GM06990 (cell line): ENCODE measurements at regions not wholly inside any gene's neighbourhood (a gene's known extent, or its start where the extent isn't known, plus 50 kb on each side); places are given as distances from the start of the nearest gene placed in this dataset.

Experiments
- DNase-seq: peaks from one replicate; pipeline ENCODE4 v3.0.0-alpha.2; 2011; ENCODE audit not compliant: insufficient read length; ENCODE audit errors: extremely low read depth
- H3K27me3 ChIP-seq: replicated peaks from 2 replicates; pipeline ENCODE4 v1.6.0; 2011; ENCODE audit warnings: low read length; ENCODE audit not compliant: control insufficient read depth, insufficient read depth
- H3K36me3 ChIP-seq: 2 replicates; pipeline ENCODE4 v1.5.1; 2011; ENCODE audit warnings: low read length; ENCODE audit not compliant: control insufficient read depth, insufficient read depth
- H3K4me3 ChIP-seq: replicated peaks from 2 replicates; pipeline ENCODE4 v1.5.1; 2011; ENCODE audit warnings: low read depth, mild to moderate bottlenecking, control low read depth, low read length
- TF ChIP-seq, protein P1 (sequence below): IDR thresholded peaks from 2 replicates; pipeline ENCODE4 v1.5.1; 2011; ENCODE audit warnings: low read length, control low read depth, mild to moderate bottlenecking, inconsistent platforms; ENCODE audit not compliant: insufficient read depth, poor library complexity, severe bottlenecking

DNA sequence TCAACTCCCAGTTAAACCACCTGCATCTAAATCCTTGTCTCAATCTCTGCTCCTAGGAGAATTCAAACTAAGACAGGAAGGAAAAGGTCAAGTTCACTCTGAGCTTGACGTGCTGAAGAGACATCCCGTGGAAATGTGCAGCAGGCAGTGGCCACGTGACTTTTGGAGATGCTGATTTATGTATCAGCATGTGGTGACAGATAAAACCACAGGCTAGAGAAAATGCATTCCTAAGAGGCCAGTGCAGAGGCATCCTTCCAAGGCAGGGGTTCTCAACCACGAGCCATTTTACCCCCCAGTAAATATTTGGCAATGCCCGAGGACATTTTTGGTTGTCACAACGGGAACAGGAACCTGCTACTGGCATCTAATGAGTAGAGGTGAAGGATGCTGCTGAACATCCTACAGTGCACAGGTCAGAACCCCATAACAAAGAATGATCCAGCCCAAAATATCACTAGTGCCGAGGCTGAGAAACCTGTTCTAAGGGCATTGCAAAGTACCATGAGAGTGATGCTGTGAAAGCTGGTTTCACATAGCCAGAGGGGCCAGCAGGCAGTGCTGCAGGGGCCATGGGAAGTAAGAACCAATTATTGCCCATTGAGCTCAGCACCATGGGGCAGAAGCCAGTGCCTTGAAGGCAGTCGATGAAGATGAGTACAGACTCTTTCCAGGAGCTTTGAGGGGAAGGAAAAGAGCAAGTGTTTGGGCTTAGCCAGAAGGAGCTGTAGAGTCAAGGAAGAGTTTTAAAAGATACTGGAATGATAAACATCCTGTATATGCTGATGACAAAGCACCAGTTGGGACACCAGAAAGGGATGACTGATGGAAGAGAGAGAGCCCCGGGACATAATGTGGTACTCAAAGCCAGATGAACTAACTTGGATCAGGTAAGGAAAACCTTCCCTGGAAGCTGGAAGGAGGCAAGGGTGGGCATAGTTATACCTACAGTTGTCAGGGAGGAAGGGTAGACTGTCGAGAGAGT, 174.6 kb downstream of the HAUS1 start:
- Histone ChIP-seq H3K36me3 (no peaks in the 10 kb centered on the region), H3K4me3 (no peak overlapping the region), H3K27me3 (no peaks in the 10 kb centered on the region)
- DNase-seq: no peak
- TF ChIP-seq, protein P1, sequence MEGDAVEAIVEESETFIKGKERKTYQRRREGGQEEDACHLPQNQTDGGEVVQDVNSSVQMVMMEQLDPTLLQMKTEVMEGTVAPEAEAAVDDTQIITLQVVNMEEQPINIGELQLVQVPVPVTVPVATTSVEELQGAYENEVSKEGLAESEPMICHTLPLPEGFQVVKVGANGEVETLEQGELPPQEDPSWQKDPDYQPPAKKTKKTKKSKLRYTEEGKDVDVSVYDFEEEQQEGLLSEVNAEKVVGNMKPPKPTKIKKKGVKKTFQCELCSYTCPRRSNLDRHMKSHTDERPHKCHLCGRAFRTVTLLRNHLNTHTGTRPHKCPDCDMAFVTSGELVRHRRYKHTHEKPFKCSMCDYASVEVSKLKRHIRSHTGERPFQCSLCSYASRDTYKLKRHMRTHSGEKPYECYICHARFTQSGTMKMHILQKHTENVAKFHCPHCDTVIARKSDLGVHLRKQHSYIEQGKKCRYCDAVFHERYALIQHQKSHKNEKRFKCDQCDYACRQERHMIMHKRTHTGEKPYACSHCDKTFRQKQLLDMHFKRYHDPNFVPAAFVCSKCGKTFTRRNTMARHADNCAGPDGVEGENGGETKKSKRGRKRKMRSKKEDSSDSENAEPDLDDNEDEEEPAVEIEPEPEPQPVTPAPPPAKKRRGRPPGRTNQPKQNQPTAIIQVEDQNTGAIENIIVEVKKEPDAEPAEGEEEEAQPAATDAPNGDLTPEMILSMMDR: no peak

DNA sequence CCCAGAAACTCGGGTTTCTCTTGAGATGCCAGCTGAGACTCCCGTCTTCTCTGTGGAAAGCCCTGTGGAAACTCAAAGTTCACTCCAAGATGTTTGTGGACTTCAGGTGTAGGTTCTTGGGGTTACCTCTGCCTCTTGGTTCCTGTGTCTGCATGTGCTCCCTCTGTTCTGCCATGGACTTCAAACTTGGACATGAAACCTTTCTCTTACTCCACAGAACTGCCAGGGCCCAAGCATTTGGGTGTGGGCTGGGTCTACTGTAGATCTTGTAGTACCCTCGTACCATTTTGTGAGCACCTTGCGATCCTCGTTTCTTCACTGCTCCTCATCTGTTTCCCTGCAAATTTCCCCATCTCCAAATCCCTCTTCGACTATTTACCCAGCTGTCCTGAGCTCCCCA, 175.5 kb downstream of the HAUS1 start:
- Histone ChIP-seq H3K27me3 (no peaks in the 10 kb centered on the region), H3K4me3 (no peak overlapping the region)
- TF ChIP-seq, protein P1: no peak

DNA sequence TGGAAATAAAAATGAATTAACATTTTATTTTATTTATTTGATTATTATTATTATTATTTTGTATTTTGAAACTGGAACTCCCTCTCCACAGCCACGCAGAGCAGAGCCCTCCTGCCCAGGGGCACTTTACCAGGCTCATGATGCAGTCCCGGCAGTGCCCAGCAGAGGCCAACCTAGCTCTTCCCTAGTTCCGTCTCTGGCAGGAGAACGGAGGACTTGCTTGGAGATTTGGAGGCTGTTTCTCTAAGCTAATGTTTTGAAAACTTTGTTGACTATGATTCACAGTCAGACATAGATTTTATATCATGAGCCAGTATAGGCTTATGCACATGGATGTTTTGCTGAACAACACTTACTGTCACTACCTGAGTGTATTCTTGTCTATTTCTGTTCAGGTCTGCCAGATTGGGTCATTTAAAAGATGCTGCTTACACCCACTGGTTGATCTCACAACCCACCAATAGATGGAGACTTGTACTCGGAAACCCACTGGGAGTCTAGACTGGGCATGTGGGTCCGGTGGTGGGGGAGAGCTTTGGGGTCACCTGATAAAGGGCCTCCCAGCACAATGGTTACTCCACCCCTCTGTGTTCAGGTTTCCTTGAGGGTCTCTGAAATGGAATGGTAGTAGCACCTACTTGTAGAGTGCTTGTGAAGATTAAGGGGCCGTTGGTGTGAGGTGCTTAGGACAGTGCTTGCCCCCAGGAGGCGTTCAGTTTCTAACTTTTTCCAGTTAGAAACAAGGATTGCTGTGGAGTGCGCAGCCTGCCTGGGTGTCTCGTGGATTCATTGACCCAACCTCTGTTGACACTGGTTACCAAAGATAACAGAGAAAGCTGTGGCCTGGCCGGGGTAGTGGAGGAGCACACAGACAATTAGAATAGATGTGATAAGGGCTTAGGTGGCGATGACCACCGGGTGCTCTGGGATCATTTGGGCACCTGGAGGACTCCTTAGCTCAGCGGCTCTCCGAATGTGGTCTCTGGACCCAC, 177.3 kb downstream of the HAUS1 start:
- Histone ChIP-seq H3K4me3 (no peak overlapping the region), H3K36me3 (no peaks in the 10 kb centered on the region), H3K27me3 (no peaks in the 10 kb centered on the region)
- TF ChIP-seq, protein P1: peak; percentile 96
- DNase-seq: peak; percentile 12

More for the DNA sequence above, 175.5 kb downstream of the HAUS1 start:
- no peaks in the 10 kb centered on the region for H3K36me3 ChIP-seq
- no peak for DNase-seq

DNA sequence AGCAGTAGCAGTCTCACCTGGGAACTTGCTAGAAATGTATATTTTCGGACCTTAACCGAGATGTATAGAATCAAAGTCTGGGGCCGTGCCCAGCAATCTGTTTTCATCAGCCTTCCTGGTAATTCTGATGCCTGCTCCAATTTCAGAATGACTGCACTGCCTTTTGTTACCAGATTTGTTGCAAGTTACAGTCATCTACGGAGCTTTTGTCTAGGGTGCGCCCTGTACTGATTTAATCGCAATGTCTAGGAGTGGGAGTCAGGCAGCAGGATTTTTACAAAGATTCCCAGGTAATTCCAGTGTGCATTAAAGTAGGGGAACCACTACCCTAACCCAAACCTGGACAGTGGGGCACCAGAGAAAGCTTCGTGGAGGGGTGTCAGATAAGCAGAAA, 178.0 kb downstream of the HAUS1 start:
- TF ChIP-seq, protein P1: no peak
- H3K27me3 ChIP-seq: no peaks in the 10 kb centered on the region
- H3K4me3 ChIP-seq: no peak overlapping the region
- DNase-seq: no peak
- no peaks in the 10 kb centered on the region for H3K36me3 ChIP-seq

DNA sequence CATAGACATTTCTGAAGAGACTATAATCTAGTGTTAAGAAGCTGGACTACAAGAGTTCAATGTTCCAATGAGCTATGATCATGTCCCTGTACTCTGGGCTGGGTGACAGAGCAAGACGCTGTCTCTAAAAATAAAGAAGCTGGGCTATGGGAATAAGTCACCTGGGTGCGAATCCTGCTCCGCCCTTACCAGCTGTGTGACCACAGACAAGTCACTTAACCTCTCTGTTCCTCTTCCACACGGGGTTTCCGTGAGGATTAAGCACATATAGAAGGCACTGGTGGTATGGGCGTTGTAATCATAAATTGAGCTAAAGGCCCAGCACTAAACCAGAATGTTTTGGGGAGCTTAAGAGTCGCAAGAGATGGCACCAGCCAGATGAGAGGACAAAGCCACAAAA, 178.5 kb downstream of the HAUS1 start:
- H3K36me3 ChIP-seq: no peaks in the 10 kb centered on the region
- no peak overlapping the region for H3K4me3 ChIP-seq
- TF ChIP-seq, protein P1: no peak
- H3K27me3 ChIP-seq: no peaks in the 10 kb centered on the region
- no peak for DNase-seq
